GM19467 (cell line): ENCODE measurements at regions not wholly inside any gene's neighbourhood (a gene's known extent, or its start where the extent isn't known, plus 50 kb on each side); places are given as distances from the start of the nearest gene placed in this dataset.

Experiments used
- ATAC-seq: cut with Tn5 transposase; IDR thresholded peaks from one replicate; pipeline ENCODE4 v1.9.1; 2021; ENCODE audit warnings: mild to moderate bottlenecking, moderate library complexity; ENCODE audit not compliant: unreplicated experiment

DNA sequence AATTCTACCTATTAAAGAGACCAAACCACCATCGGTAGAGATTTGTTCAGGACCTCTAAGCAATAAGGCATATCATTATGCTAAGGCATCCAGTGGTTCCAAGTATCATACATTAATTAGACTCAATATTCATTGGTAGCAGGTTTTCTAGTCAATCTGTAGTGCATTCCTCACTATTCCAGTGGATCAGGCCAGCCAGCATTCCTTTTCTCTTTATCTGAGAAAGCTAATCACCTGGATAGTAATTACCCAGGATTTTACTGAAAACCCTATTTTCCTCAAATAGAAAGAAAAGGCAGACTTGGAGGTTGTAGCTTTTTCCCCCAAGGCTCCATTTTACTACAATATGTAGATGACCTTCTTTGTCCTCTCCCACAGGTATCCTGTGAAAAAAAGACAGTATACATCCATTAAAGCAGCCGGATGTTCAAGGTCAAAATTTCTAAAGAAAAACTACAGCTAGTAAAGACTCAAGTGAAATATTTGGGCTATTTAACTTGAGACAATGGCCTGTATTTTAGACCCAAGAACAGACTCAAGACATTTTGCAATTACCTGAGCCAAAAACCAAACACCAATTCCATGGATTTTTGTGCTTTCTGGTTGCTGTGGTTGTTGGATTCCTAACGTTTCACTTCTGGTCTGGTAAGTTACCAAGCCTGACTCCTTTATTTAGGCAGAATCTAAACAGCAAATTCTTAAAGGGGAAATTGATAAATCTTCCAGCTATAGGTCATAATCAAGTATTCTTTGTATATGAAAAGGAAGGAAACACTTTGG is 149.1 kb upstream of the MOCS1 start:
- ATAC-seq: no peak

DNA sequence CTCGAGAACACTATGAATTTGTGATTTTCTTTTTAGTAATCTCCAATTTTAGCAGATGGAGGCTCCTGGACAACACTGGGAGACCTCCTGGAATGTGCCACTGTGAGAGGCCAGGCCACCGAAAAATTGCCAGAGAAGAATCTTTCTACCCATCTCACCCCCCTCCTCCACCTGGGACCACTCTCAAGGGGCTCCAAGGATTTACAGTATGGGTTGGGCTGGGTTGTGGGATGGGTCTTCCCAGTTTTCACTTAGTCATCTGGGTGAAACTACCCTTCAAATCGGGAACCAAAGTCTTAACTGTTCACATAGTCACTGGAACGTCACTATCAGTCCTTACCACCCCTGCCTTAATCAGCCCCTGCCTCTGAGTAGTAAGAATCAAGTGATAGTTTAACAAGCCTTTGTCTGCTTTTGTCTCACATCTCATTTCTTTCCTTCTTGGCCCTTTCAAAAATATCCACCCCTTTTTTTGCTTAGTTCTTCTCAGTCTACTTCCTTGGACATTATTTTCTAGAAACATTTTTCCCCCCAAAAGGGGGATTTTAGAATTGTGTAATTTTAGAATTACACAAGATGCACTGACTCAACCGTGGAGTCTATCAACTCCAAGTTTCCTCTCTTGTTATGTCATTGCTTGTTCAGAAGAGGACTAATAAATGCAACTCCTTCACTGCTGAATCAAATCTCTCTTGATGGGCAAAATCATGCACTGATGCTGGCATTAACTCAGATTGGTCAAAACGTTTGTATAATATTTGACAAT is 148.2 kb upstream of the MOCS1 start:
- no peak for ATAC-seq

DNA sequence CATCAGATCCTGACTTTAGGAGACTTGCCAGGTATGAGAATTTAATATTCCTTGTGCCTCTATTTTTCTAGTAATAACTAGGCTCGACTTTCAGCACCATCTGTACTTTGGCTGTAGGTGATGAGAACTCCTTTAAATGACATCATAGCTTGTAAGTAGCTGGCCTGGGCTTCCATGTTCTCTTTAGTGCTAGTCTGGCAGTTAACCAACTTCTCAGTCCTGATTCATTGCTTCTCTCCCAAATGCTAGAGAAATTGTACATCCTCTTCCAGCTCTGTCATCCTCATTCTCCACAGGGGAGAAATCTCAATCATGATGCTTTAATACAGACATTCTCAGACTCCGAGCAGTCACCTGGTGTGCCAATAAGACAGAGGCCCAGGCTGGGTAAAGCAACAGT is 143.5 kb upstream of the MOCS1 start:
- ATAC-seq: no peak

DNA sequence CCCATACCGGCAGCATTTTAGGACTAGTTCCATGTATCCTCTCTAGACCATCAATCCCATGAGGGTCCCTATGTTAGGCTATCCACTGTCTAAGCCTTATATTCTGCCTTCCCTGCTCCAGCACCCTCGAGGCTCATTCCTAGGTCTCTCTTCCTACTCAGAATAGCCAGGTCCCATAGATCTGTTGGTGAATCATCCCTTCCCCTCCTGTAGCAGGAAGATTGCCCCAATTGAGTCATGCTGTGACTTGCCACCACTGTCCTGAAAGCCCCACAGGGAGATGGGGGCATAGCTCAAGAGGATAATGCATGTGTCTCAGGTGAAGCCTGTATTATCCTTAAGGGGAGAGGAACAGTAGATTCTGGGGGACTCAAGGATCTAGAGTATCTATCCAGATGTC is 143.1 kb upstream of the MOCS1 start:
- ATAC-seq: no peak

DNA sequence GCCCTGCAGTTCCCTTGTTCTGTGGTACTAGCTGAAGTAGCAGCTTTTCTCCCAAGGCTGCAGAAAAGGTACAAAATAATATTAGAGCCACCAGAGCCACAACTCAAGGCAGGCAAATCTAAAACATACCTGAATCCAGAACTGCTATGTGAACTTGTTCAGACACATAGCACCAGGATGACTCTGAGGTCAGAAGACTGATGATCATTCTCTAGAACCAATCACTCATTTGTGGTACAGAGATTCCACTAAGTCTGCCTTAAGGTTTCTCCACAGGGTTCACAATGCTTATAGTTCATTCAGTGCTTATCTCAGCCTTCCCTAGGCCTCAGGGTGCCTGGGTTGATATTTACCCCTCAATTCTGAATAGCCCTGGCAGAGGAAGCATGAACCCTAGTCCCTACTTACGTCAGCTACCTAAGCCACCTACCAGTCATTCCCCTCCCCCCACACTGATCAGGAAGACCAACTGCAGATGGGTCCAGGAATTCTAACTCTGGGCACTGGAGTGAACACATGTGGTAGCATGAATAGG is 140.9 kb upstream of the MOCS1 start:
- ATAC-seq: no peak

DNA sequence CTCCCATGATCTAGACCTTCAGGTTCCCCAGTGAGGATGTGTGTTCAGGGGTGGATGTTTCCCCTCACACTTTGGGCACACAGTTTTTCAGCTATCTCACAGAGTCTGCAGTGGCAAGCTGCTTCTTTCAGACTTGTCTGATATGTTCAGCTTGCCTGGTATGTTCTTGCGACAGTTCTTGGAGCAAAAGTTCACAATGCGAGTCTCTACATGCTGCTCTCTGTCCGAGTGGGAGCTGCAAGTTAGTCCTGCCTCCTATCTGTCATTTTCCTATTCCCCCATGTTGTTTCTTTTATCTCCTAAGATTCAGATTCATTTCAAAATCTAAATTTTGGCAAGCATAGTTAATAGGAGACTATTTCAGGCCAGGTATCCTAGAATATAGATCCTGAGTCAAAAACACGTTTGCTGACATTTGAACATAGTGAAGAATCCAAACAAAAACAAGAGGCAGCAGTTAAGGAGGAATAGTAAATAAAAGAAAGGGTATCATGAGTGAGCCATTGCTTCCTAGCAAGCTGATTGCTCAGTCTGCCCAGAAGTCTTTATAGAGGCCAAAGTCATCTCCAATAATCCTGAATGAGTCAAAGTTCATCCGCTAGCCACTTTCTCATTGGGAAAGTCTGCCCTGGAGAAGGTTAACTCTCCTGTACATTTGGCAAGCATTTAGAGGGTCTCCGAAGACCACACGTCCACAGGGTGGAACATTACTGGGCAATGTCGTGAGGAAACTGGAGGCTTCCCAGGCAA is 140.2 kb upstream of the MOCS1 start:
- ATAC-seq: no peak

DNA sequence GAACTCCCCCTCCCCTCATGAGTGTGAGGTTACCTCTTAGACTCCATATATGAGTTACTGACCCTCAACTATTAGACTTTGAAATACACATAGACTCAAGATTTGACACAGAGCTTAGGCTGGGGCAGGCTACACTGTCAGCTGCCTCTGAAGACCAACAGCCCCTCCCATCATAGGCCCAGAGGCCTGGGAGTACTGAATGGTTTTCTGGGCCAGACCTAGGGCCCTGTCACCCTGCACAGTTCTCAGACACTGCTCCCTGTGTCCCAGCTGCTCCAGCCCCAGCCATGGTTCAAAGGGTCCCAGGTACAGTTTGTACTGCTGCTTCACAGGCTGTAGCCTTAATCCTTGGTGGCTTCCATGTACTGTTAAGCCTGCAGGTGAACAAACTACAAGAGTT is 132.1 kb upstream of the MOCS1 start:
- ATAC-seq: no peak

DNA sequence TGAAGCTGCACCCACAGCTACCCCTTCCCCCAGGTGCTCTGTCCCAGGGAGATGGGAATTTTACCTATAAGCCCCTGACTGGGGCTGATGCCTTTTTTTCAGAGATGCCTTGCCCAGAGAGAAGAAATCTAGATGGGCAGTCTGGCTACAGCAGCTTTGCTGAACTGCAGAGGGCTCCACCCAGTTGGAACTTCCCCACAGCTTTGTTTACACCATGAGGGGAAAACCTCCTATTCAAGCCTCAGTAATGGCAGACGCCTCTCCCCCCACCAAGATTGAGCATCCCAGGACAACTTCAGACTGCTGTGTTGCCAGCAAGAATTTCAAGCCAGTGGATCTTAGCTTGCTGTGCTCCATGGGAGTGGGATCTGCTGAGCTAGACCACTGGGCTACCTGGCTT is 122.6 kb upstream of the MOCS1 start:
- no peak for ATAC-seq

DNA sequence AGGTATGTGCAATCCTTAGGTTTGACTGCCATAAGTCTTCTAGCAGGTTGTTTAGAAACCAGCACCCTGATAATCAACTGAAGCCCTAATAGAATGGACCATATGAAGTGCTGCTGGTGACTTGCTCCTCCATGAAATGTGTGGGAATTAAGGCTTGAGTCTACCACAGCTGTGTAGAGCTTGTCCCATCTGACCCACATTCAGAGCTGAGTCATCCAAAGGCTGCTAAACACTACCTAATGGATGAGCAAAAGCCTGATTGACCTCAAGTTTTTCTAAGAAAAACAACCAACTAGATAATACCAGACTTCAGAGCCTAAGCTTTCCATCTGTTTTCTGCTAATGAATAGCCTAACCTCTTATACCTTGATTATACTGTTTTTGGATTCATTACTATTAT is 120.3 kb upstream of the MOCS1 start:
- no peak for ATAC-seq

DNA sequence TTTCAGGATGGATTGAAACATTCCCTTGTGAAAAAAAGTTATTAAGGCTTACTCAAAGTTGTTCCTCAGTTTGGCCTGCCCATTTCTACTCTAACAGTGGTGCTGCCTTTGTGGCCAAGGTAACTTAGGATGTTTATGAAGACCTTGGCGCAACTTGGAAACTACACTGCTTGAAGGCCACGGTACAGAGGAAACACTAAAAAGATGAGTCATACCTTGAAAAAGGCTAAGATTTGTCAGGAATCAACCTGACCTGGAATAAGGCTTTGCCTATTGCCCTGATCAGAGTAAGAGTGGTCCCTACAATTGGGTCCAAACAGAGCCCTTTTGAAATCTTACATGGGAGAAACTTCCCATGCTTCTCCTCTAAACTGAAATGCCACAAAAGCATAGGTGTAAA is 119.9 kb upstream of the MOCS1 start:
- ATAC-seq: no peak

DNA sequence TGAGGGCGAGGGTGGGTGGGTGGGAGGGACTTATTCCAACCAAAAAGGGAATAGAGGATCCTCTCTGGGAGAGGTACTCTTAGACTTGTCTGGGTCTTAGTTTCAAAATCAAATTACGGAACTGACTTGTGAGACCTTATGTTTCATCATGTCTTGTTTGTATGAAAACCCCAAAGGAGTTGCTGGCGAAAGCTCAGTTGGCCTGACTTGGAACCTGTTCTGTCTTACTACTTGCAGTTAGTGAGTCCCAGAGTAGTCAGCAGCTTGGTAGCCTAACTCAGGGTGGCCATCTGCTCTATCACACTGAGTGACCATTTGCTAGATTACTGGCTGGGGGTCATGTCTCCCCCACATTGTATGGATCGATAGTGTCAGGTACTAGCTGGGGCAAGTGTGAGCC is 114.9 kb upstream of the MOCS1 start:
- ATAC-seq: no peak

DNA sequence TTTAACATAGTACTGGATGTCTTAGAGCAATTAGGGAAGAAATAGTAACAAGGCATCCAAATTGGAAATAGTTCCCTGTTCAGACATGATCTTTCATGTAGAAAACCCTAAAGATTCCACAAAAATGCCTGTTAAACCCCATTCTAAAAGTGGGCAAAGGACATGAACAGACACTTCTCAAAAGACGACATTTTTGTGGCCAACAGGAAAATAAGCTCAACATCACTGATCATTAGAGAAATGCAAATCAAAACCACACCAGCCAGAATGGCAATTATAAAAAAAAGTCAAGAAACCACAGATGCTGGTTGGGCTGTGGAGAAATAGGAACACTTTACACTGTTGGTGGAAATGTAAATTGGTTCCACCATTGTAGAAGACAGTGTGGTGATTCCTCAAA is 109.9 kb upstream of the MOCS1 start:
- no peak for ATAC-seq

DNA sequence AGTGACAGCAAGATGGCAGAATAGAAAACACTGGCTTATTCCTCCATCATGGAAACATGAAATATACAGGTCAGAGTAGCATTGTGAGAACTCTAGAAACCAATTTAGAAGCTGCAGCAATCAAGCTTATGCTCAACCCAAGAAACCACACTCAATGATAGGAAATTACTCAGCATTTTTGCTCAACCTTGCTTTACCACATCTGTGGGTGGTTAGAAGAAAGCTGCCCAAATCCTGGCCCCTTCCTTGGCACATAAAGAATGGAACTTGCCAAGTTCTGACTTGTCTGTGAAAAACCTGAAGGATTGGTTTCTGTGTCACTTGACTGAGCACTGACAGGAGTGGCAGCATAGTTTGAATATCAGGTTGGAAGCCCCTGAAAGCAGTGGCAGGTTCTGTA is 108.0 kb upstream of the MOCS1 start:
- no peak for ATAC-seq

DNA sequence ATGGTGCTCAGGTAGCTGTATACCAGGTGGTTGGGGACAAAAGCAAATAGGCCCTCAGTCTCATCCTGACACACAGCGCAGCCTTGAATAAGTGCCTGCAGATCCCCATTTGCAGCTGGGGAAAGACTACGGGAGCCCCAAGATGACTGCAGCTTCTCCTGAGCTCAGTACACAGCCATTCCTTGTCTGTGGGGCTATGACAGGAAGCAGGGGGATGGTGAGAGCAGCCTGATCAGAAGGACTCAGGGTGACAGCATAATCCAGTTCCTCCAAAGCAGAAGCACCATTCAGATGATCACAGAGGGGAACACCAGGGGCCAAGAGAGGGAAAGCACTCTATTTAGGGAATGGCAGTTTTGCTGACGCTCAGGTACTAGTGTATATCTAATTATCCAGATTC is 104.8 kb upstream of the MOCS1 start:
- no peak for ATAC-seq

DNA sequence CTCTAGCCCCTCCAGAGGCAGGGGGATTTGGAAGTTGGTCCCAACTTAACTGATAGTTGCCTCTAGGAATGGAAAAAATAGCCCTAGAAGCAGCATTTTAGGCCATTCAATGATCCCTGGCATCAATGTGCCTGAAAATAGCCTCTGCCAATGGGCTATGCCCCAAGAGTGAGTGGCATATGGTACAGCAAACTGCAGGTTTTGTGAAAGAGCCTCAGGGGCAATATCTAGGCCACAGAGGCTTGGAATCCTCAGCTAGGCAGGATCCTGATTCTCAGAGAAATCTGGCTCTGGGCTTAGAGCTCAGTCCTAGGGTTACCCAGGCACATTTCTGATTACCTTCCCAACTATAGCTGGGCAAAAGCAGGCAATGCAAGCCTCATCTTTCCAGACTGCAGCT is 104.4 kb upstream of the MOCS1 start:
- ATAC-seq: no peak

DNA sequence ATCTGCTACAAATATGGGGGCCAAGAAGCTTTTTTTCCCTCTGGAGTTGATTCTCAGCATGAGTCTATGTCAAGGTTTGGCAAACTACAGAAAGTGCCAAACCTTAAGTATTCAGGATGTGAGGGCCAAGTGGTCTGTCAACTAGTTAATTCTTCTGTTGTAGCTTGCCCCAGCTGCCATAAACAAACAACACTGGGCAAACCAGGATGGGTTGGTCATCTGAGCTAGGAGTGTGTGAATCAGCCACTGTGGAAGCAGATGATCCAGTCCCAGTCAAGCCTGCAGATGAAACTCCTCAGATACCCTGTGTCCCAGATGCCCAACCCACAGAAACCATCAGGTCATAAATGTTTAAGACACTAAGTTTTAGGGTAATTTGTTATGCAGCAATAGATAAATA is 103.0 kb upstream of the MOCS1 start:
- ATAC-seq: no peak

DNA sequence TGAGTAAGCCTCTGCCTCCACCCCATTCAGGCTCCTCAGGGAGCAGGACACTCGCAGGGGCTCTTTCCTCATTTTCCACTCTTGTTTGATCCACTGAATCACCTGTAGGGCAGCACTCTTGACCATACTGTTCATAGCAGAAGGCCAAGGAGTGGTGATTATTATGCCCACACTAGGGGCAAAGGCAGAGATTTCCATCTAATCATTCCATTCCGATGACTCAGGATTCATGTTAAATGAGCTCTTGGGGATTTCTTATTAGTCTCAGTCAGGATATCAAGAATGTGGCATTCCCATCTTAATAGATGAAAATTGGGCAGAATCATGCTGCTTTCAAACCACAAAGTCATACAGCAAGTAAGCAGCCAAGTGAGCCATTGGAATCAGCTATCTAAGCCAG is 101.9 kb upstream of the MOCS1 start:
- ATAC-seq: no peak

DNA sequence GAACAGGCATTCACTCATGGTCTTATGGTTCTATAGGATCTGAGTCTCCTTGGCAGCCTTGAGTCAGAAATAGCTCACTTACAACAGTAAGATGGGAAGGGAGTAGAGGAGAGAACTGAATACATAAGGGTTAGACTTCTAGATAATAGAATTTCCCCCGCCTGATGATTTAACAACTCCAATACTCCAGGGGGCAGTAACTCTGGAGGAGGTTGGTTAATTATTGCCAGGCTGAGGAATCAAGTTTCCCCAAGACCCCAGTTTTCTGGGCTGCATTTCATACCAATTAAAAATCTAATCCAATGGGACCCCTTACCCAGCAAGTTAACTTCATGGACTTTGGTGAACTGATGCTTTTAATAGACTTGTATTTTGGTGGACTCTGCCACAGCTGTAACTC is 94.2 kb upstream of the MOCS1 start:
- no peak for ATAC-seq

DNA sequence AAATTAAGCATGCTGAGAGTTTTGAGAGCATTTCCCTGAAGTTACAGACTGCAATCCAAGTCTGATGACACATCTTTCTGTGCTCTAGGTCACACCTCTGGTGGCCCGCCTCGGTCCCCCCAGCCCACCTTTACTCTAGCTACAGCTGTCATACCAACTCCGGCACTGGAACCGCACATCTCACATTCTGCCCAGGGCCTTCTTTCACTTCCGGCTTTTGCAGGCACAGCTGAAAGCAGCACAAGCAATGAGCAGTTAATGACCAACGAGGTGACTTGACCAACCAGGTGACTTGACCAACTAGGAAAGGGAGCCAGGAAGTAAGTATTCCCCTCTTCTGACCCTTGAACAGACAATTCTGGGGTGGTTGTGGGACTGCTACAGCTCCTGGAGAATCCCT is 88.6 kb upstream of the MOCS1 start:
- no peak for ATAC-seq

DNA sequence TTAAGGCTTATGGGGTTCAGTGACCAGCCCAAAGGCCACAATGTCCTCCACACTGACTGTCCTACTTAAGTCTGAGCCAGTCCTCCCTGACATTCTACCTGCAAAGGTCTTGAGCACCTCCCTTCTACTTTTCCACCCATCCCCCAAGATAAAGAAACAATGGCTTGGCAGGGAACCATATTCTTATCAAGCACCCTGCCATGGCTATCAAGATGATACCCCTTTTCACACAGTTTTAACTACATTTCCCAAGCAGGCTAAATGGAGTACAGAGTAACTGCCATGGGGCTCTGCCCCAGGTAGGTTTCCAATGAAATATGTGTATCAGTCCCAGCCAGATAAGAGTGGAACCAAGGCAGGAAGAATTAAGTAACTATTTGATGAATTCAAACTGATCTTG is 85.9 kb upstream of the MOCS1 start:
- no peak for ATAC-seq

DNA sequence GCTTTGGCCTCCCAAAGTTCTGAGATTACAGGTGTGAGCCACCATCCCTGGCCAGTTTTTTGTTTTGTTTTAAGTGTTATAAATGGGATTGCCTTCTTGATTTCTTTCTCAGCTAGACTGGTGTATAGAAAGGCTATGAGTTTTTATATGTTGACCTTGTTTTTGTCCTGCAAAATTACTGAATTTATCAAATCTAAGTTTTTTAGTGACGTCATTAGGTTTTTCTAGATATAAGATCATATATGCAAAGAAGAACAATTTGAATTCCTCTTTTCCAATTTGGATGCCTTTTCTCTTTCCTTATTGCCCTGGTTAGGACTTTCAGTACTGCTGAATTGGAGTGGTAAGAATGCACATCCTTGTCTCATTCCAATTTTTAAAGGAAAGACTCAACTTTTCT is 81.3 kb upstream of the MOCS1 start:
- ATAC-seq: no peak

DNA sequence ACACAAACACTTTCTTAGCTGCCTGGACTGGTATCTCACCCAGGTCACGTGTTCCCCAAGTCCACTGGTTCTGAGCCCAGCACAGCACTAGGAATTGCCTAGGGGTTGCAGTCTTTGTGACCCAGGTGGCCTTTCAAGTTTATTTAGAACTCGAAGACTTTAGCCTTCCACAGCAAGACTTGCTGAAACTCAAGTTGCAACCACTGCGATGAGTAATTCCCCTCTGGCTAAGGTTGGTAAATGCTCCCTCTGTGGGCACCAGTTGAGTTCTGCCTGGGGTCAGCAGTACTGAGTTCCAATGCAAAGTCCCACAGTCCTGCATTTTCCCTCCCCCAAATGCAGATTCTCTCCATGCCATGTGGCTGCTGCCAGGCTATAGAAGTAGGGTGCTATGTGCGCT is 77.6 kb upstream of the MOCS1 start:
- no peak for ATAC-seq
